H1 (cell line): ENCODE measurements at regions not wholly inside any gene's neighbourhood (a gene's known extent, or its start where the extent isn't known, plus 50 kb on each side); places are given as distances from the start of the nearest gene placed in this dataset.
A peak's percentile ranks its signal among the peaks of the same experiment; 100 is the strongest.

Experiments used
- CTCF ChIA-PET: fragments of 300-600 bp; sonication (Branson Sonifier 250); formaldehyde crosslinking; loops from one replicate; lab custom pipeline; 2021; ENCODE audit not compliant: partially characterized antibody; lab: Charles Lee
- POLR2A ChIA-PET: fragments of 300-600 bp; sonication (Branson Sonifier 250); formaldehyde crosslinking; loops from one replicate; lab custom pipeline; 2021; ENCODE audit warnings: inconsistent platforms; ENCODE audit not compliant: partially characterized antibody; lab: Charles Lee
- DNase-seq, 2 experiments: peaks; one replicate each; pipeline versions ENCODE4 v3.0.0 to v3.0.0-alpha.2; 2010 to 2022; ENCODE audit warnings: low spot score in 2 of 2, low read depth in 1 of 2, mixed read lengths in 1 of 2
- FAIRE-seq: peaks from 2 replicates; lab custom pipeline; 2011; peaks lifted over from hg19 to GRCh38; lab: Jason Lieb, UNC
- H2AFZ ChIP-seq: 2 replicates; pipeline ENCODE4 v1.8.1; 2012; ENCODE audit warnings: low read length, inconsistent platforms
- H2AK5ac ChIP-seq: 2 replicates; pipeline ENCODE4 v1.6.1; 2013; ENCODE audit warnings: low read depth, low read length
- H2BK120ac ChIP-seq: replicated peaks from 2 replicates; pipeline ENCODE3; 2013; ENCODE audit warnings: low read depth, low read length, inconsistent platforms
- H2BK12ac ChIP-seq: 2 replicates; pipeline ENCODE4 v1.6.1; 2013; ENCODE audit warnings: low read depth, low read length
- H2BK15ac ChIP-seq: 2 replicates; pipeline ENCODE4 v1.6.1; 2013; ENCODE audit warnings: low read length
- H2BK20ac ChIP-seq: 2 replicates; pipeline ENCODE4 v1.6.1; 2013; ENCODE audit warnings: low read length
- H2BK5ac ChIP-seq: 2 replicates; pipeline ENCODE4 v1.6.1; 2013; ENCODE audit warnings: low read depth, low read length
- H3K14ac ChIP-seq: 2 replicates; pipeline ENCODE4 v1.6.1; 2013; ENCODE audit warnings: inconsistent platforms; ENCODE audit not compliant: insufficient read length
- H3K18ac ChIP-seq: 2 replicates; pipeline ENCODE4 v1.6.1; 2013; ENCODE audit warnings: low read length; ENCODE audit errors: extremely low read depth
- H3K23ac ChIP-seq: 2 replicates; pipeline ENCODE4 v1.6.1; 2013; ENCODE audit warnings: inconsistent platforms; ENCODE audit not compliant: insufficient read length
- H3K23me2 ChIP-seq: 2 replicates; pipeline ENCODE4 v1.6.1; 2013; ENCODE audit warnings: low read depth, low read length
- H3K27ac ChIP-seq: 2 replicates; pipeline ENCODE4 v1.6.1; 2011; ENCODE audit warnings: low read depth, low read length, inconsistent platforms
- H3K27me3 ChIP-seq, 4 experiments: replicated peaks in 1 of 4; 1 replicate in 1 of 4; 2 replicates in 3 of 4; pipeline versions ENCODE4 v1.6.1 to v1.8.1; 2011 to 2013; ENCODE audit warnings: low read length in 3 of 4, mild to moderate bottlenecking in 3 of 4, inconsistent platforms in 2 of 4, mixed read lengths in 2 of 4, moderate library complexity in 1 of 4; ENCODE audit not compliant: control insufficient read depth in 3 of 4, insufficient read depth in 3 of 4; ENCODE audit errors: extremely low read depth in 1 of 4
- H3K36me3 ChIP-seq, 4 experiments: 2 replicates each; pipeline versions ENCODE4 v1.6.1 to v1.8.1; 2011 to 2013; ENCODE audit warnings: mild to moderate bottlenecking in 4 of 4, low read length in 3 of 4, moderate library complexity in 2 of 4, control low read depth in 1 of 4, inconsistent platforms in 1 of 4; ENCODE audit not compliant: insufficient read depth in 4 of 4, control insufficient read depth in 2 of 4
- H3K4ac ChIP-seq: replicated peaks from 2 replicates; pipeline ENCODE3; 2013; ENCODE audit warnings: low read length, low read depth, mixed read lengths, inconsistent platforms; ENCODE audit not compliant: insufficient read length
- H3K4me1 ChIP-seq, 4 experiments: replicated peaks in 1 of 4; 1 replicate in 1 of 4; 2 replicates in 3 of 4; pipeline versions ENCODE4 v1.6.1 to v1.8.1; 2011 to 2013; ENCODE audit warnings: low read length in 3 of 4, inconsistent platforms in 2 of 4, mixed read lengths in 1 of 4; ENCODE audit not compliant: insufficient read depth in 4 of 4, control insufficient read depth in 3 of 4
- H3K4me2 ChIP-seq, 2 experiments: 2 replicates each; pipeline versions ENCODE4 v1.6.1 to v1.8.1; 2011 to 2013; ENCODE audit warnings: low read depth in 2 of 2, low read length in 2 of 2, control low read depth in 1 of 2, inconsistent platforms in 1 of 2, mild to moderate bottlenecking in 1 of 2; ENCODE audit not compliant: insufficient read depth in 1 of 2
- H3K4me3 ChIP-seq, 4 experiments: fragments of 200-600, 300-600 bp in 1 of 4; sonication (generic), shearing (Covaris generic), sonication (Bioruptor Twin) in 1 of 4; 2 replicates each; pipeline versions ENCODE4 v1.5.1 to v1.8.1; 2011 to 2016; ENCODE audit warnings: low read length in 4 of 4, low read depth in 3 of 4, control low read depth in 2 of 4, inconsistent platforms in 2 of 4, mild to moderate bottlenecking in 2 of 4, mixed read lengths in 1 of 4, moderate library complexity in 1 of 4; ENCODE audit not compliant: insufficient read depth in 2 of 4; ENCODE audit errors: extremely low read depth in 1 of 4
- H3K56ac ChIP-seq: replicated peaks from 2 replicates; pipeline ENCODE3; 2013; ENCODE audit warnings: low read depth, mild to moderate bottlenecking, mixed read lengths, low read length, inconsistent platforms; ENCODE audit not compliant: insufficient read length
- H3K79me1 ChIP-seq: 2 replicates; pipeline ENCODE4 v1.6.1; 2013; ENCODE audit warnings: low read depth, low read length, control low read depth
- H3K79me2 ChIP-seq, 2 experiments: 2 replicates each; pipeline versions ENCODE4 v1.6.1 to v1.8.1; 2012 to 2013; ENCODE audit warnings: low read length in 2 of 2, mild to moderate bottlenecking in 2 of 2, inconsistent platforms in 1 of 2; ENCODE audit not compliant: insufficient read depth in 2 of 2, control insufficient read depth in 1 of 2
- H3K9ac ChIP-seq, 4 experiments: replicated peaks in 1 of 4; 1 replicate in 1 of 4; 2 replicates in 3 of 4; pipeline versions ENCODE4 v1.6.1 to v1.8.1; 2011 to 2013; ENCODE audit warnings: low read depth in 3 of 4, low read length in 3 of 4, control low read depth in 2 of 4, mild to moderate bottlenecking in 2 of 4, moderate library complexity in 2 of 4, inconsistent platforms in 1 of 4; ENCODE audit errors: extremely low read depth in 1 of 4
- H3K9me3 ChIP-seq, 2 experiments: 2 replicates each; pipeline versions ENCODE4 v1.6.1 to v1.8.1; 2012 to 2013; ENCODE audit warnings: mild to moderate bottlenecking in 2 of 2, moderate library complexity in 2 of 2, control low read depth in 1 of 2, inconsistent platforms in 1 of 2, low read depth in 1 of 2, low read length in 1 of 2, mixed read lengths in 1 of 2; ENCODE audit not compliant: insufficient read depth in 2 of 2
- H4K20me1 ChIP-seq, 2 experiments: replicated peaks in 1 of 2; 2 replicates each; pipeline versions ENCODE3 to v1.8.1; 2011 to 2013; ENCODE audit warnings: inconsistent platforms in 2 of 2, low read length in 2 of 2, mild to moderate bottlenecking in 1 of 2; ENCODE audit not compliant: insufficient read depth in 2 of 2, control insufficient read depth in 1 of 2
- H4K5ac ChIP-seq: 2 replicates; pipeline ENCODE4 v1.6.1; 2013; ENCODE audit warnings: low read length, low read depth, mixed read lengths, inconsistent platforms; ENCODE audit not compliant: insufficient read length
- H4K8ac ChIP-seq: 2 replicates; pipeline ENCODE4 v1.8.0; 2013; ENCODE audit warnings: mild to moderate bottlenecking, moderate library complexity, low read length, inconsistent platforms; ENCODE audit not compliant: insufficient read depth; ENCODE audit errors: extremely low read depth
- H4K91ac ChIP-seq: replicated peaks from 2 replicates; pipeline ENCODE3; 2013; ENCODE audit warnings: low read length, mixed read lengths, inconsistent platforms; ENCODE audit not compliant: insufficient read length
- BRCA1 ChIP-seq: IDR thresholded peaks from 2 replicates; pipeline ENCODE4 v1.6.1; 2012; ENCODE audit warnings: low read depth, low read length, improper control_type of control experiment
- CHD1 ChIP-seq: IDR thresholded peaks from 2 replicates; pipeline ENCODE4 v1.6.1; 2012; ENCODE audit warnings: low read depth, low read length, improper control_type of control experiment
- E2F6 ChIP-seq: IDR thresholded peaks from 2 replicates; pipeline ENCODE4 v1.6.1; 2012; ENCODE audit warnings: inconsistent platforms
- FOSL1 ChIP-seq: IDR thresholded peaks from 2 replicates; pipeline ENCODE4 v1.6.1; 2011; ENCODE audit warnings: mild to moderate bottlenecking, low read depth, low read length, moderate library complexity; ENCODE audit not compliant: insufficient read depth
- HDAC2 ChIP-seq, 2 experiments: fragments of 300-600 bp in 1 of 2; sonication (generic) in 1 of 2; IDR thresholded peaks; 2 replicates each; pipeline ENCODE4 v1.6.1; 2011 to 2012; ENCODE audit warnings: low read depth in 2 of 2, low read length in 2 of 2, mild to moderate bottlenecking in 2 of 2, moderate library complexity in 2 of 2, borderline replicate concordance in 1 of 2, inconsistent platforms in 1 of 2
- JUN ChIP-seq: IDR thresholded peaks from 2 replicates; pipeline ENCODE4 v1.6.1; 2011; ENCODE audit warnings: low read depth, mild to moderate bottlenecking, improper control_type of control experiment, low read length
- KDM1A ChIP-seq: fragments of 200-600, 300-600 bp; sonication (generic); IDR thresholded peaks from 2 replicates; pipeline ENCODE4 v1.7.1; 2016; ENCODE audit warnings: mild to moderate bottlenecking, low read length, borderline replicate concordance
- MAX ChIP-seq: IDR thresholded peaks from 2 replicates; pipeline ENCODE4 v1.6.1; 2012; ENCODE audit warnings: inconsistent platforms
- NRF1 ChIP-seq: IDR thresholded peaks from 2 replicates; pipeline ENCODE4 v1.6.1; 2011; ENCODE audit warnings: mild to moderate bottlenecking, low read depth, low read length, improper control_type of control experiment
- SIN3A ChIP-seq, 2 experiments: IDR thresholded peaks in 1 of 2; conservative IDR thresholded peaks in 1 of 2; 2 replicates each; pipeline ENCODE4 v1.6.1; 2011 to 2012; ENCODE audit warnings: low read length in 2 of 2, improper control_type of control experiment in 1 of 2, low read depth in 1 of 2, mild to moderate bottlenecking in 1 of 2
- SP2 ChIP-seq: IDR thresholded peaks from 2 replicates; pipeline ENCODE4 v1.6.1; 2012; ENCODE audit warnings: mild to moderate bottlenecking, low read length, inconsistent platforms
- TCF12 ChIP-seq: IDR thresholded peaks from 2 replicates; pipeline ENCODE4 v1.6.1; 2011; ENCODE audit warnings: low read depth, mild to moderate bottlenecking, low read length
- TEAD4 ChIP-seq: IDR thresholded peaks from 2 replicates; pipeline ENCODE4 v1.6.1; 2012; ENCODE audit warnings: low read depth, low read length, inconsistent platforms, mixed read lengths
- YY1 ChIP-seq: IDR thresholded peaks from 2 replicates; pipeline ENCODE4 v1.6.1; 2011; ENCODE audit warnings: low read depth, mild to moderate bottlenecking, low read length
- WGBS, 2 experiments: shearing (Covaris generic) in 1 of 2; methylation state at CpG; one replicate each; pipeline versions ENCODE4 v1.1.6 to v1.1.7; 2013 to 2015; ENCODE audit warnings: low lambda C conversion rate in 2 of 2, mixed read lengths in 2 of 2, inconsistent platforms in 1 of 2, low coverage in 1 of 2, missing lambda C conversion rate in 1 of 2; ENCODE audit not compliant: insufficient replicate concordance in 2 of 2, insufficient coverage in 1 of 2, insufficient read length in 1 of 2; ENCODE audit errors: extremely low coverage in 1 of 2, missing lambda C conversion rate in 1 of 2; 5-methylcytosine and 5-hydroxymethylcytosine counted together

- DNase-seq (no peak), FAIRE-seq (no peak)
- no peak overlapping the region for H3K18ac ChIP-seq
- no peak overlapping the region for H3K4me3 ChIP-seq
- H3K36me3 ChIP-seq: no peaks in the 10 kb centered on the region
- H3K9ac ChIP-seq: no peak overlapping the region
- no peak overlapping the region for H2BK15ac ChIP-seq
- no peaks in the 10 kb centered on the region for H3K9me3 ChIP-seq
- no peak overlapping the region for H3K56ac ChIP-seq
- no peaks in the 10 kb centered on the region for H3K79me2 ChIP-seq
- peaks cover 0 to 2% (median under 1%) of the 10 kb centered on the region in 4 experiments; a peak in 3 of 7 replicates for H3K4me1 ChIP-seq
- no peak overlapping the region for H2BK120ac ChIP-seq
- H2AK5ac ChIP-seq: no peak overlapping the region
- no peaks in the 10 kb centered on the region for H4K20me1 ChIP-seq
- CTCF ChIA-PET: interaction anchor here (1.0 to 3.5 kb wide), 5 partner anchors 10 to 95 kb away, joined by 3 to 23 read pairs (median 5); no protein-coding TSS in a partner anchor
- H2BK20ac ChIP-seq: no peak overlapping the region
- H4K91ac ChIP-seq: no peak overlapping the region
- no peaks in the 10 kb centered on the region for H3K23me2 ChIP-seq
- no peaks in the 10 kb centered on the region for H3K79me1 ChIP-seq
- H3K4ac ChIP-seq: no peak overlapping the region
- H3K27me3 ChIP-seq: peaks cover 0 to 1% (median 0%) of the 10 kb centered on the region in 4 experiments; a peak in 2 of 7 replicates
- no peak overlapping the region for H4K8ac ChIP-seq
- no peak overlapping the region for H3K4me2 ChIP-seq
- no peak overlapping the region for H3K23ac ChIP-seq
- no peak overlapping the region for H4K5ac ChIP-seq
- H3K14ac ChIP-seq: no peak overlapping the region
- H2AFZ ChIP-seq: peak overlapping the region; percentile 87; the same call in 1 of the 2 replicates
- H2BK12ac ChIP-seq: no peak overlapping the region
- no peak overlapping the region for H2BK5ac ChIP-seq
- POLR2A ChIA-PET: no interaction called here
- 89% methylated on average over 4 of the region's 4 CpGs; no CpG with 5 or more reads in 1 of the 2 experiments for WGBS, 2 experiments
- no peak overlapping the region for H3K27ac ChIP-seq
- TF ChIP-seq CHD1: no peak
- no peak for TF ChIP-seq FOSL1
- no peak for TF ChIP-seq BRCA1
- no peak for TF ChIP-seq SIN3A (conservative IDR thresholded peaks at IDR 0.05 in 1 of 2, IDR thresholded peaks at IDR 0.05 in 1 of 2; ENCODE audit: low read depth in 1 of 2, low read length in 2 of 2)
- TF ChIP-seq TCF12: no peak
- no peak for TF ChIP-seq YY1
- no peak for TF ChIP-seq E2F6
- no peak for TF ChIP-seq NRF1
- no peak for TF ChIP-seq TEAD4
- TF ChIP-seq JUN: no peak
- TF ChIP-seq MAX: no peak
- TF ChIP-seq HDAC2 (IDR thresholded peaks at IDR 0.05; ENCODE audit: borderline replicate concordance in 1 of 2, low read depth in 2 of 2, low read length in 2 of 2): no peak
- TF ChIP-seq SP2: no peak
- TF ChIP-seq KDM1A: no peak
Measured at GRCh38 chr7:17679458-17679857, 260.8 kb downstream of the SNX13 start.
